HG03025 (cell line): ENCODE measurements at regions not wholly inside any gene's neighbourhood (a gene's known extent, or its start where the extent isn't known, plus 50 kb on each side); places are given as distances from the start of the nearest gene placed in this dataset.
"Not testable (repeated sequence)": the region's sequence is repeated elsewhere in the genome, so short reads cannot be mapped to it uniquely, and the experiment has no call there.

Experiments used
- ATAC-seq: cut with Tn5 transposase; IDR thresholded peaks from one replicate; pipeline ENCODE4 v1.9.1; 2021; ENCODE audit warnings: mild to moderate bottlenecking, moderate library complexity; ENCODE audit not compliant: unreplicated experiment, low FRiP score

DNA sequence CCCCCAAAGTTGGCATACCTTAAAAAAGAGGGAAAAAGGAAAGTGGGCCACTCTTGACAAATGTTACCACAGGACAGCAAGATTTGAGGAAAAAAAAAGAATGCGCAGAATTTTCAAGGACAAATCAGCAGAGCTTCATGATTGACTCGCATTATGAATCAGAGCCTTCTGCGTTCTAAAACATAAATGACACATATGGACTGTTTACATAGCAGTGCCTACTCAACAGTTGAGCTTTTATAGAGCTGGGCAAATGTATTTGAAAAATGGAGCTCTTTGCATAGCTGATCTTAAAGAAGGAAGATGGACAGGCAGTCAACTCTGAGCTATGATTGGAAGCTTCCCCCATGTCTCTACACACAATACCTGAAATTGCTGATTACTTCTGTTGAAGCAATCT, 213.2 kb upstream of the NT5E start:
- ATAC-seq, result no peak

DNA sequence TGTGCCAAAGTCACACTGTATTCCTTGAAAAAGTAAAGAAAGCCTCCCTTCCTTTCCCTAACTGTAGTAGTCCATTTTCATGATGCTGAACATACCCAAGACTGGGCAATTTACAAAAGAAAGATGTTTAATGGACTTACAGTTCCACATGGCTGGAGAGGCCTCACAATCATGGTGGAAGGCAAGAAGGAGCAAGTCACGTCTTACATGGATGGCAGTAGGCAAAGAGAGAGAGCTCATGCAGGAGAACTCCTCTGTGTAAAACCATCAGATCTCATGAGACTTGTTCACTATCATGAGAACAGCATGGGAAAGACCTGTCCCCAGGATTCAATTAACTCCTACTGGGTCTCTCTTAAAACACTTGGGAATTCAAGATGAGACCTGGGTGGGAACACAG, 222.5 kb upstream of the NT5E start:
- not testable (repeated sequence) for ATAC-seq

DNA sequence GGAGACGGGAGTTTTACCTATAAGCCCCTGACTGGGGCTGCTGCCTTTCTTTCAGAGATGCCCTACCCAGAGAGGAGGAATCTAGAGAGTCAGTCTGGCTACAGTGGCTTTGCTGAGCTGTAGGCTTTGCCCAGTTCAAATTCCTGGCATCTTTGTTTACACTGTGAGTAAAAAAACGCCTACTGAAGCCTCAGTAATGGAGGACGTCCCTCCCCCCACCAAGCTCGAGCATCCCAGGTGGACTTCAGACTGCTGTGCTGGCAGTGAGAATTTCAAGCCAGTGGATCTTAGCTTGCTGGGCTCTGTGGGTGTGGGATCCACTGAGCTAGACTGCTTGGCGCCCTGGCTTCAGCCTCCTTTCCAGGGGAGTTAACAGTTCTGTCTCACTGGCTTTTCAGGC, 237.1 kb upstream of the NT5E start:
- ATAC-seq, result not testable (repeated sequence)

DNA sequence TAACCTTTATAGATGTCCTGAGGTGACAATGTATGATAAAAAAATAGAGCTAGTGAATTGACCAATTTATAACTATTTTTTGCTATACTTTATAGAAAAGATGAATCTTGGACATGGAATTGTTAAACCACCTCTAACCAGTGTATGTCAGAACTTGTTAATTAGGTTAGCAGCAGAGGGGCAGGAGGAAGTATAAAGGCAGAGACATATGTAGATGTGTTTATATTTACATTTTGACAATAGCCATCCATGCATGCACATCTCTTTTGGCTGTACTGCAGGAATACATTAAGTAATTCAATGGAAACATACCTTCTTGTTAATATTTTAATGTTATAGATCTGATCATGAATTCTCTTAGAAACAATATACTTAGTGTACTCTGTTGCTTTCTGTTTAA, 254.6 kb upstream of the NT5E start:
- no peak for ATAC-seq

DNA sequence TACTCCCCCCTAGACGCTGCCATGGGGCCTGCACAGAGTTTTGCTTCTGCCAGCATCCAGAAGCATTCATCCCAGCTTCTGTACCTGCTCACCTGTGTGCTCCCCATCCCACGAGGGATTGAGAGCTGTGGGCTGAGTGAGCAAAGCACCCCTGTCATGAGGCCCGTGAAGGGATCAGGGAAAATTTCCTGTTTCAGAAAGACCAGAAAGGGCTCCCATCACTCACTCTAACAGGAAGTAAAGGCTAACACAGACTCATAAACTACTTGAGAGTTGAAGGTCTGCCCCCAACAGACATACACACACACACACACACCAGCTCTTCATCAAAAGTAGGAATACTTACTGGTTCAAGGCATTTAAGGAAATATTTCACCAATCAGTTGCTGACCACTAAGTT, 256.5 kb upstream of the NT5E start:
- no peak for ATAC-seq

DNA sequence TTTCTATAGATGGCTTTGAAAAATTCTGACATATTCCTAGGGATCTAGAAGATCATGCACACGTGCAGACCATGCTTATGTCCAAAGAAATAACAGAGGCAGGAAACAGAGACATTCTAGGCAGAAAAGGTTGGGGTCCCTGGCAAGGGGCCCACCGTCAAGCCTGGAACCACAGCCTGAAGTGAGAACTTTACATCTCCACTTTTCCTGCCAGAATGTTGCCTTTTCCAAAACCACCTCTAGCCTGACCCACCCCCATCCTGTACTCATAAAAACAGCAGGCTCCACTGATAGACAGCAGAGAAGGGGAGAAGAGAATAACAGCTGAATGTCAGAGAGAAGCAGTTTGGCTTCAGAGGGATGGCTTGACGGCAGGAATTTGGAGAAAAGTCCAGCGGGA, 257.3 kb upstream of the NT5E start:
- ATAC-seq, result no peak

DNA sequence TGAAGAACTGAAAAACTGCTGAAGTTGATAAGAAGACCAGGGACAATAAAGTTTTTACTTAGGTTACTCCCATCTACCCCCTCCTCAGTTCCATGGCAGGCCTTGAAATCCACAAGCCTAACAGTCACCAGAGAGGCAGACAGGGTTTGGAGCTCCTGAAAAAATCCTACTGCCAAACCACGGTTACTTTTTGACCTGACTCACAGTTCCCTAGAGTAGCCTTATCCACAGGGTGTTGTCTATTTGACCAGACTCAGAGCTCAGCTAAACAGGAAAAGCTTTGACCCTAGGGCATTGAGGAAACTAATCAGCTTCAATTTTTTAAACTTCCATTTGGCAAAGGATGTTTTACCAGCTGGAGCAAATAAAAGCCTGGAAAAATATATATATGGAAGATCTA, 257.7 kb upstream of the NT5E start:
- no peak for ATAC-seq

DNA sequence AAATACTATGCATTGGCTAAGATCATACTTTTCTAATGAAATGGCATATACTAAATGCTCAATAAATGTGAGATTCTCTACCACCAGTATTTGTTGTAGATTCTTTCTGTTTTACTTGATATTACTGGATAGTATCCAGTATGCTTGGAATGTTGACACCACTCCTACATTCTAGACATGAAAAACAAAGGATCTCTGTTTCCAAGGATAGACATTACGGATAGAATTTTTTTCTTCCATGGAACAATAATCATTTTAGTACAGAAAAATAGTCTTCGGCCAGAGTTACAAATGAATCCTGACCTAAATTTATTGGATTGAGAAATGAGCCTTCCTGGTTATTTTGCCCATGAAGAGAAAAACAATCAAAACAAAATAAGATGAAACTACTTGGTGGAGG, 258.2 kb upstream of the NT5E start:
- no peak for ATAC-seq

DNA sequence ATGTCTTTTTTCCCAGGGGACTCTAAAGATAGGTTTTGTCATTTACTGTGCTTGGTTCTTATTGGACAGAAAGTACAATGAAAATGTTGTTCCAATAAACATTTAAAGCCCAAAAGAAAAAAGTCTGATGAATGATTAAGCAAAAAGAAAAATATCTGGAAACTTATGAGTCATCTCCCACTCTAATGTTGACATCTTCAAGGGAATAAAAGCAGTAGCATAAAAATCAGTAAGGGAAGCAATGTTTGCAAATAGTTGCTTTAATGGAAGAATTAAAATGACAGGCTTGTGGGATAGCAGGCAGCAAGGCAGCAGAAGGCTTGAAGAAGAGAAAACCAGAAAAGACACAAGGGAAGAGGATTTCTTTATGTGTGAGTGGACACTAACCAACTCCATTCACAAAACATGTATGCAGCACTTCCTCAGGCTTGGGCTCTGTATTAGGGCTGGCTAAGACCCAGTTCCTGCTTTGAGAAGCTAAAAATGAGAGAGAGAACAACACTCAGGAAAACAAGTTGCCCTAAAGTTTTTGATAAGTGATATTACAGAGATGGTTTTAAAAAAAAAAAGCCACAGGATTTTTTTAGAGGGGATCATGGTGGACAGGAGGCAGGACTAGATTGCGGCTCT, 263.2 kb upstream of the NT5E start:
- no peak for ATAC-seq

DNA sequence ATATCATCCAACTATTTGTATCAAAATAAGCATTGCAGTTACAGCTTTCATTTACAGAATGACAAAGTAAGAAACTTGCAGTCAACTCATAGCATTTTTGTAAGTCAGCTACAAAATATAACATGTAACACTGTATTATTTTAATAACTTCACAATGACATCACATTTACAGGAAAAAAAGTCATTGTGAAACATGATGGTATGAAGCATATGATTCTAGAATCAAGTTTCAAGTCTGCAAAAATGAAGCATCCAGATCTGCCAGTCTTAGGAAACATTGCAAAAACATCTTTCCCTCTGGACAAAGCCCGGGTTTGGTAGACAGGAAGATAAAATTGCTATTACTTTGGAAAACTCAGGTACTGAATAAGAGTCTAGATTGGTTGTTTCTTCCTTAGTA, 263.9 kb upstream of the NT5E start:
- ATAC-seq, result no peak

DNA sequence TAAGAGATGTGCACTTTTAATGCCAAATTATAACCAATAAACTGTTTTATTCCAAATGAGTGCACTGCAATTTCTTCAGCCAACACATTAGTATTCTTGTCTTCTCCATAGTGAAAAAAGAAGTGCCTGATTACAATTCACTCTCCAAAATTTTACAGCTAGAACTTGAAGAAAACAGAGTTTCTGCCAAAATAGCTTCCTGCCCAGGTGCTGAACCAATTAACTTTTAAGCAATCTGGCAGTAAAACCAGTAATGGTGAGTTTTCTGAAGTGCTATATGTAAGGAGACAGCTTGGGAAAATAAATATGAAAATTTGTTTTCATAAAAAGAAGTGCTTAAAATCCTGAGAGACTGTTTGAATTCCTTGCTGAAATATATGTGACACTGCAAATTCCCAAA, 266.0 kb upstream of the NT5E start:
- no peak for ATAC-seq

DNA sequence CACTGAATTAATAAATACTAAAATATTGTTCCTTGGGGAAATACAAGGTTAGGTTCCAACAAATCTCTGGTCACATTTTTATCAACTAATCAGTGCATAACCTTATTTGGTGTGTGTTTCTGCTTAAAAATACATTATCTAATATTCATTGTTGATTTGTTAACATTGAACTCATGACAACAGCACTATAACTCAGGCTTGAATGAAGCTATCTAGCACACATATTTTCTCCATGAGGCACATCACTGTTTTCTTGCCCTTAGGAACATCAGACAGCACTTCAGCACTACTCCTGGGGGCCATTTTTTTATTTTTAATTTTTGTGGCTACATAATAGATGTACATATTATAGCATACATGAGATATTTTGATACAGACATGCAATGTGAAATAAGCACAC, 277.2 kb upstream of the NT5E start:
- ATAC-seq, result no peak

DNA sequence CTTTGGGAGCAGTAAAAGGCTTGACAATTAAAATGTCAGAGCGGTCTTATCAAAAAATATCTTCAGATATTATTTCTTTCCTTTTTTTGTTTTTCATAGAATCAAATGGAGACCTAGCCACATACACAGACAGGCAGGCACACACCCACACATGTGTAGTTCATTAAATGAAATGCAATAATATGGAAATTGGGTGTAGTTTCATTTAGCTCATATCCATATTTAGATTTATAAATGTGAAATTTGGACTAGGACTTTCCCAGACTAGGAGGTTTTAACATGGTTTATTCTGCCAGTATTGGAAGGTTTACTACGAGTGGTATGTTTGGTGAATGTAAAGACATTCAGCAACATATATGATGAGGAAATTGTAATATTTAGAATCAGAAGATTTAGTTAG, 277.7 kb upstream of the NT5E start:
- ATAC-seq, result no peak

DNA sequence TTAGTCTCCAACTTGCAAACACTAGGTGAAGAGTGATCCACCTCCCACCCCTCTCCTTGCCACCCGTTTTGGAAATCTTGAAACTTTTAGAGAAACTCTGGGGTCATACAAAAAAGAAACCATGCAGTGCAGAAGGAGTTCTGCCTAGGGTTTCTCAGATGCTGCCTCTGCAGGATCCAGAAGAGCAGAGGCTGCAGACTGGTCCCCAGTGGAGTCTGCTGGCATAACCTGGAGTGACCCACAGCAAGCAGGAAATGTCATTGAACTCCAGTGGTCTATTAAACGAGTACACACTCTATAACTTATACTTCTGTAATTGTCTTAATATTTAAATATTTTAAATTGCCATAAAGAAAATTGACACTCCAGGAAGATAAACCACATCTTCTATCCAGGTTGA, 280.7 kb upstream of the NT5E start:
- ATAC-seq, result no peak

DNA sequence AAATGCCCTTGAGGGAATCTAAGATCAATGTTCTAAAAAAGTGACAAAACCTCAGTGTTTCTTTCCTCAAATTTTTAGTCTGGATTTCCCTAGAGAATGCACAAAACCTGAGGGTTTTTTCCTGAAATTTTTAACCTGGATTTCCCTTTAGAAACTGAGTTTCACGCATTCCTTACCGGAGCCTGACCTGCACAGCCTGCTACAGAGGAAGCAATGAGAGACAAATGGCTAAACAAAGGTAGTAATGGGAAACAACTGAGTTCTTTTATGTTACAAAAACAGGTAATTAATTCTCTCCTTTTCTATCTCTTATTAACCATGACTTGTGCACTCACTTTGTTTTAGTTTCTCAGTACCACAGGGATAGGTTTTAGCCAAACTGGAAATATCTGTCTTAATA, 281.7 kb upstream of the NT5E start:
- ATAC-seq, result no peak

DNA sequence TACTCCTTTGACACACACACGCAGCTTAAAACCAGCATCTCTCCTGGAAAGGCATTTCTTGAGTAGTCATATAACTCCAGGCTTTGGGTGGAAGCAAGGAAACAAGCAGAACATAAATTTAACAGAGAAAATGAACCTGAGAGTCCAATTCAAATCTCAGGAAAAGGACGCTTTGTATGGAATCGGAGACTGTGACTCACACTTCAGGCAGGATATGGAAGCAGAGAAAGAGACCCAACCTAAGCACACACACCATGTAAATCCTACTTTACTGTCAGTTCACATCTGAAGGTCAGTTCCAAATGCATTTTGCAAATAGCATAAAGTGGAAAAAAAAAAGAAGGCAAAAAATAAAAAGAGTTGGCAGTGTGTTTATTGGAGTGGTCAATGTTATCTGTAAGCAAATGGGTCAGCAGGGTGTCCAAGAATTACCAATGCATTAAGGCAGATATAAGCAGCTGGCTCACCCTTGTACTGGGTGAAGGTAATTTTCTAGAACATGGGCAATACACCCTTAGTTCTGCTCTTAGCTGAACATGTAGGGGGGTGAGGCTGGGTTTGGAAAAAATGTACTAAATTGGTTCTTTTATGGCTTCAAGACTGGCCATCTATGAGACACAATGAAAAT, 283.7 kb upstream of the NT5E start:
- no peak for ATAC-seq

DNA sequence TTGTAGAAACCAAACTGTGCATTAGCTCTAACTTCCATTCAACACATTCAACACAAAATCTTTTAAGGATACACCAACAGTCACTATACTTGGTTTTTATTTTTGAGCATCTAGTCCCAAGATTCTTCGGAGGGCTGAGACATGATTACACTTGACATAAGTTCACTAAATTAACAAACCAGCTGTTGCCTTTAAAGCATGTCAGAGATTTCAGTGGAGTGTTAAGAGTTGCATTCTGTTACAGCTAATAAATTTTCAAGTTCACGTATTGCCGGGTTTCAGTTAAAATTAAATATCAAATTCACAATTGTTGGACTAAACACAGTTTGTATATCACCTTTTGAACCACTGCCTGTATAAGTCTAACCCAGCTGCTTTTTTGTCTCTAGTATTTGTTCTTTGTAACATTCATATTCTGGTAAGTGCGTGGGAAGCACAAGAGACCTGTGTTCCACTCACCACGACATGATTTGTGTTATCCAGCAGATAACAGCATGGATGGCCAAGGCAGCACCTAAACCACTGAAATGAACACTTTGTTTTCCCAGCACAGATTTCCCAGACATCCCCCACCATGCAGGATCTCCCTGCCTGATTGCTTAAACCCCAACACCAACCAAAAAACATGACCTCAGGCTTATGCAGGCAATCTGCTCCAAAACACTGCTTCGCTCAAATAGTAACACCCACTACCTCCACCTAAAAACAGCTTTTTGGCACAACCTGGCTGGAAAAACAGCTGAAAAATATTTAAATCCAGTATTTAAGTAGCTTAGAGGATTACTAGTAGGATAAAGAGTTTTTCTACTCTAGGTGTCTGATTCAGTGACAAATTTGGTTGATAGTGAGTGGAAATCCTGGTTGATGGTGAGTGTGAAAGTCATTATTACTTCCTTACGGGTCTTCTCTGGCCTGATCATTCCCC, 286.5 kb upstream of the NT5E start:
- ATAC-seq, result no peak

DNA sequence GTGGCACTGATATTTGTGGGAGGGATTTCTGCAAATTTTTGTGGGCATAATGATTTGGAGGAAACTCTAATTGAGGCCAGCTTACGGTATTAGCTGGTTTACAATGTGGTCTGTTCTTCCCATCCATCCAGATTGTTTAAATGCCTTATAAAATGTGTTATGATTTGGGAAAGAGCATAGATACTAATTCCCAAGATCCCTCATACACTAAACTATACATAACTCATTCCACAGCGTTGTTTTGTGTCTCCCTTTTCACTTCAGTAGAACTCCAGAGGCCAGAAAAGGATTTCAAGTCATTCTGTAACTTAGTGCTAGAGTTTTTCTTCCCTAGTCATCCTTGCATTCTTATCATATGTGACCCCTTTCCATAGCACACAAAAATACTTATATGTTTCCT, 292.6 kb upstream of the NT5E start:
- ATAC-seq, result no peak

DNA sequence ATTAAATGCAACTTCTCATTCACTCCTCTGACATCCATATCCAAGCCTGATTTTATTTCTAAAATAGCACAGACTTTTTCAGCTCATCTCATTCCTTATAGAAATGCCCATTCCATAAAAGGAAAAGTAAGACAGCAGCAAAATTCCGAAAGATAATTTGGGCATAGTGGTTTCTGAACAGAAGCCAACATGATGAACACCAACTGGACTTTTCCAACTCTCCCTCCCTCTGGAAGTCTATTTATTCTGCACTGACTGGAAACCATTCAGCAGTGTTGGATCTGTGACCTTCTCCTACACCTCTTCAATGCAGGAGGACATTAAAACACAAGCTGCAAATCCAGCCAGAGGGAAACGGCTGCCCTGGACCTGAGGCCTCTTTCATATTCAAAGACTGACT, 306.2 kb upstream of the NT5E start:
- ATAC-seq, result no peak

DNA sequence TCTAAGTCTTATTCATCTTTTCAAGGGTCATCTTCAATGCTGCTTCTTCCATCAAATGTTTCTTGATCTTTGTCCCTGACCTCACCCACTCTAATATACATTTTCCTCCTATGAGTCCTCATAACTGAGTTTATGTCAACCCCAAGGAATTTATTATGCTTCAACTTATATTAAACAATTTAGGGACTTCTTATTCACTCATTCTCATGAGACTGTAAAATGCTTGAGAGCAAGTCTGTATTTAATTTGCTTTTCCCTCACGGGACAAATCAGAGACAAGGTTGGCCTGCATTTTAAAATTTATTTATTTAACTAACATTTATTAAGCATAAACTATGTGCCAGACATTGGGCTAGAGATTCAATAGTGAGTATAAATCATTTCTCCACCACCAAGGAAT, 312.0 kb upstream of the NT5E start:
- no peak for ATAC-seq

DNA sequence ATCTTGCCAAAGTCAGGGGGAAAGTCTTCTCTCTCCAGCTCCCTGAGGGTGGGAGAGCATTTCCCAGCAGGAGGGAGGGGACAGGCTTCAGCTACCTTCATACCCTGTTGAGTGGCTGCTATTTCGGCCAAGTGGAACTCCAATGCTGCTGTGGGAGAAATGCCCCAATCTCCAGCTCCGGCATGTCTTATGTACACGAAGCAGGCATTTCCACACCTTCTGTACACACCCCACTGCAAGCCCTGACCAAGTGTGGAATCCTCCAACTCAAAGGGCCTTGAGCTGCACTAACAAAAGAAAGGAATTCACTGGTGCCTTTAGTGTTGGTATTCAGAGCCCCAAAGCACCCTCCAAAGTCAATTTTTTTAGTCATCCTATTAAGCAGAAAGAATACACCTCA, 313.6 kb upstream of the NT5E start:
- no peak for ATAC-seq
